Right lobe of liver (tissue), 4 donors: ENCODE measurements at regions not wholly inside any gene's neighbourhood (a gene's known extent, or its start where the extent isn't known, plus 50 kb on each side); places are given as distances from the start of the nearest gene placed in this dataset.

Source experiments
- POLR2A ChIP-seq: fragments of 450-650 bp; IDR thresholded peaks from one replicate; pipeline ENCODE4 v1.6.1; 2017; ENCODE audit warnings: antibody characterized with exemption, mild to moderate bottlenecking
- TF ChIP-seq, protein P1 (sequence below), 4 donors: fragments of 200-600 bp in 3 of 4; fragments of 450-650 bp in 1 of 4; IDR thresholded peaks; one replicate each; pipeline versions ENCODE4 v1.5.1 to v1.8.0; 2016 to 2022; ENCODE audit warnings: antibody characterized with exemption in 4 of 4, mild to moderate bottlenecking in 2 of 4
- donor health status: DM: no; HTN: no; CAD: no.
- donor health status: DM: no; HTN: no; CAD: no.
- donor health status: DM: no; HTN: yes; CAD: no.

GRCh38 chr19:34838248-34838647, 65.2 kb upstream of the ZNF599 start:
- TF ChIP-seq, protein P1, sequence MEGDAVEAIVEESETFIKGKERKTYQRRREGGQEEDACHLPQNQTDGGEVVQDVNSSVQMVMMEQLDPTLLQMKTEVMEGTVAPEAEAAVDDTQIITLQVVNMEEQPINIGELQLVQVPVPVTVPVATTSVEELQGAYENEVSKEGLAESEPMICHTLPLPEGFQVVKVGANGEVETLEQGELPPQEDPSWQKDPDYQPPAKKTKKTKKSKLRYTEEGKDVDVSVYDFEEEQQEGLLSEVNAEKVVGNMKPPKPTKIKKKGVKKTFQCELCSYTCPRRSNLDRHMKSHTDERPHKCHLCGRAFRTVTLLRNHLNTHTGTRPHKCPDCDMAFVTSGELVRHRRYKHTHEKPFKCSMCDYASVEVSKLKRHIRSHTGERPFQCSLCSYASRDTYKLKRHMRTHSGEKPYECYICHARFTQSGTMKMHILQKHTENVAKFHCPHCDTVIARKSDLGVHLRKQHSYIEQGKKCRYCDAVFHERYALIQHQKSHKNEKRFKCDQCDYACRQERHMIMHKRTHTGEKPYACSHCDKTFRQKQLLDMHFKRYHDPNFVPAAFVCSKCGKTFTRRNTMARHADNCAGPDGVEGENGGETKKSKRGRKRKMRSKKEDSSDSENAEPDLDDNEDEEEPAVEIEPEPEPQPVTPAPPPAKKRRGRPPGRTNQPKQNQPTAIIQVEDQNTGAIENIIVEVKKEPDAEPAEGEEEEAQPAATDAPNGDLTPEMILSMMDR (IDR thresholded peaks at IDR 0.05) = no peak
- TF ChIP-seq POLR2A = no peak
